SU-DHL-6 (cell line): ENCODE measurements at regions not wholly inside any gene's neighbourhood (a gene's known extent, or its start where the extent isn't known, plus 50 kb on each side); places are given as distances from the start of the nearest gene placed in this dataset.

ENCODE experiments used
- CTCF ChIP-seq: fragments of 200-600 bp; sonication (generic); IDR thresholded peaks from one replicate; pipeline ENCODE4 v1.5.1; 2017; ENCODE audit warnings: antibody characterized with exemption, mild to moderate bottlenecking, low read length, moderate library complexity; ENCODE audit not compliant: insufficient read depth, poor library complexity, severe bottlenecking
- EZH2phosphoT487 ChIP-seq: fragments of 200-600 bp; sonication (generic), shearing (Covaris generic); conservative IDR thresholded peaks from 2 replicates; pipeline ENCODE4 v1.6.1; 2018; ENCODE audit warnings: mild to moderate bottlenecking, antibody characterized with exemption, low read length, moderate library complexity, mixed read lengths

- TF ChIP-seq CTCF (no peak), EZH2phosphoT487 (no peak)
Measured at GRCh38 chr1:106548726-106549125, 507.7 kb upstream of the PRMT6 start.
